T-helper 2 cell (primary cell): ENCODE measurements at regions not wholly inside any gene's neighbourhood (a gene's known extent, or its start where the extent isn't known, plus 50 kb on each side); places are given as distances from the start of the nearest gene placed in this dataset.

Experiments used
- DNase-seq, 5 experiments: peaks; one replicate each; pipeline versions ENCODE4 v3.0.0 to v3.0.0-alpha.2; 2012 to 2022

- DNase-seq, result no peak
Observed at GRCh38 chr16:64638766-64639165, 483.1 kb downstream of the CDH11 start.

DNA sequence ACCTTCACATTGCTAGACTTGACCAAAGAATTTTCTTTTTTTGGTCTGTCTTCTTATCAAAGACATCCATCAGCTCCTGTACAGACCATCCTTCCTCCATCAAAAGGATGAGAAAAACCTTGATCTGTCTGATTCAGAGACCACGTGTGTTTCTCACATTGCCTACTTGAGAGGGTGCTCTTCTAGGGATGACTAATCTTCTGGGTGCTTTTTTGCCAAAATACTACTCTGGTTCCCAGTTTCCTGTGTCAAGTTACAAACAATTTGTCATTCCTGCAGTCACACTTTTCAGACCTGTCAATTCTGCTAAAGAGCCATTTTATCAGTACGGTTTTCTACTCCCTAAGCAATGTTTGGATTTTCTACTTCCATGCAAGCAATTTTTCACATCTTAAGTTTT, 492.2 kb downstream of the CDH11 start:
- DNase-seq, result no peak

- DNase-seq, result no peak
Observed at GRCh38 chr16:64627781-64628180, 494.1 kb downstream of the CDH11 start.

- no peak for DNase-seq
Observed at GRCh38 chr16:64627288-64627687, 494.6 kb downstream of the CDH11 start.

GRCh38 chr16:64626776-64627175, 495.1 kb downstream of the CDH11 start:
- DNase-seq, result no peak

DNA sequence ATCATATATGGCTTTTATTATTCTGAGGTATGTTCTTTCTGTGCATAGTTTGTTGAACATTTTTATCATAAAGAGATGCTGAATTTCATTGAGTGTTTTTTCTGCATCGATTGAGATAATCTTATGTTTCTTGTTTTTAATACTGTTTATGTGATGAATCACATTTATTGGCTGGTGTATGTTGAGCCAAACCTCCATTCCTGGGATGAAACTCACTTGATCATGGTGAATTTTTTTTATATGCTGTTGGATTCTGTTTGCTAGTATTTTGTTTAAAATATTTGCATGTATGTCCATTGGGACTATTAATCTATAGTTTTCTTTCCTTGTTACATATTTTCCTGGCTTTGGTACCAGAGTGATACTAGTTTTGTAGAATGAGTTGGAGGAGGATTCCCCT, 500.2 kb downstream of the CDH11 start:
- DNase-seq, result no peak

GRCh38 chr16:64617836-64618476, 503.9 kb downstream of the CDH11 start:
- no peak for DNase-seq

- DNase-seq, result no peak
Observed at GRCh38 chr16:64615630-64616280, 506.1 kb downstream of the CDH11 start.

DNA sequence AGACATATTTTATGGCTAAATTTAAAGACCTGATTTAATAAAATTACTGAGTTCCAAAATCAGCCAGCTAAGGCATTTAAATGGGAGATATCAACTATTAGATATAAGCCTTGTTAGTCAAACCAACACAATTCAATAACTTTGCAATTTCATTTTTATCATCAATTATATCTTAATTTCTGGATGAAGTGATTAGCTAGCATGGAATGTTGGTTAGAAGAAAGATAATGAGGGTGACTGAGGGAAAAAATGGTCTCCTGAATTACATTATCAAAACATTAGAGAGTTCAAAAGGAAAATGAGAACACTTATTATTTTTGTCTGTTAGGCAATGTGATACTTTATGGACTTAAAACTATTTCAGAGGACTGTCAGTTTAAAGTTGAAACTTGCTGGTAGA, 525.7 kb downstream of the CDH11 start:
- no peak for DNase-seq

- DNase-seq, result no peak
Observed at GRCh38 chr16:64590513-64590912, 531.4 kb downstream of the CDH11 start.

DNA sequence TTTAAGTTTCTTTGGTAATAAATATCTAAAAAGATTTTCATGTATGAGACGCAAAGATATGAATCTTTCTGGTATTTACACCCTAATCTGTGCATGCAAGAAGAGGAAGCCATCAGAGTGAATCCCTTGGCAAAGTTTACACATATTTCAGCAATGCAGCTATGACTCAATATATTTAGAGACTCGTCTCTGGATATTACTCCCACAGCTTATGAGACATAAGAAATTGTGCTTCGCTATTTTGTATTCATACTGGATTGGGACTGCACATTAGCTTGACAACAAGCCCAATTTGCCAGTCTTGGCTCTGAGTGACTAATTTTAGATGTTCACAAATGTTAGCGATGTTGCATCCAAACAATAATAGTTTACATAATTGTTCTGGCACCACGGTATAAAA, 532.0 kb downstream of the CDH11 start:
- DNase-seq, result no peak

- DNase-seq, result no peak
Observed at GRCh38 chr16:64586781-64587180, 535.1 kb downstream of the CDH11 start.

DNA sequence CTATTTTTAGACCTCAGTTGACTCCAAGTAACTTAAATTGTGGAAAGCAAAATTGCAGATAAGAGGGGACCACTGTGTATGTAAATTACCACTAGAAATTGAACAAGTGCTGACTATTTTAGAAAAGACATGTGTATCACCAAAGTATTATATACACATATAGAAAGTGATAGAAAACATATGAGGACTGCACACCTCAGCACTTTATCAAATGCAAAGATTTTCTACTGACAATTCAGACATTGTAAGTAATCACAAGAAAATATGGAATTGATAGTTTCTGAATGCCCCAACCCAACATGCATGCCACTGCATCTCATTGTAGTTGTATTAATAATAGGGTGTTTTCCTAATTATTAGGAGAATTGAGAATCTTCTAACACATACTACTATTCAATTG, 536.5 kb downstream of the CDH11 start:
- no peak for DNase-seq

DNA sequence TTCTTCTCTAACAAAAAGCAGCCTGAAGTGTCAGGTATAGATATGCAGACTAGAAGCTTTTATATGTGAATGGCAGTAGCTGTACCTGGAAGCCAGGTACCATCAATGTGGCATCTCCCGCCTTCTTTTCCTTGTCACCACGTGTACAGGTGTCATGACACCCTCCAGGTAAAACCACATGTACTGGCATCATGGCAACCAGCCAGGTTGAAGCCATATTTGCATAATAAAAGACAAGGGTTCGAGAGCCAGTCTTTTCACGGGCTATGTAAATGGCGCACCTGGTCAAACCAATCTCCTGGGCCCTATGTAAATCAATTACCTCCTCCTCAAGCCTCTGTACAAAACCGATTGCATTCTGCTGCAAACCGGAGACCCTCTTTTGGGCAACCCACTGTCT, 541.3 kb downstream of the CDH11 start:
- DNase-seq, result no peak

GRCh38 chr16:64579712-64580111, 542.2 kb downstream of the CDH11 start:
- no peak for DNase-seq

DNA sequence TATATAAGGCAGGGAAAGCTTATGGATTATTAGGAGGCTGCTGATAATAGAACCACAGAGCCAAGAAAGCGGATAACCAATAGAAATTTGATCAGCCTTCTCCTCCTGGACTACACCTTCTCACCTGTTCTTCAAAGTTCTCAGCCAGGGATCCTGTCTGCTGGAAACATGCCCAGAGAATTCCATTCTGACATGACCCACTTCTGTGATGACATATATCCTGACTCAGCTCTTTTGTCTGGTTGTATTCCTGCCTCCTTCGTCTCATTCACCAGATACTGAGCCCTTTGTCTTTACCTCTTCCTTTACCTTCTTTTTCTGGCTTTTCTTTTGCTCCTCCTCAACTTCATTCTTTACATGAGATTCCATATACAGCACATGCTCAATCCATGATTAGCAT, 576.1 kb downstream of the CDH11 start:
- no peak for DNase-seq

DNA sequence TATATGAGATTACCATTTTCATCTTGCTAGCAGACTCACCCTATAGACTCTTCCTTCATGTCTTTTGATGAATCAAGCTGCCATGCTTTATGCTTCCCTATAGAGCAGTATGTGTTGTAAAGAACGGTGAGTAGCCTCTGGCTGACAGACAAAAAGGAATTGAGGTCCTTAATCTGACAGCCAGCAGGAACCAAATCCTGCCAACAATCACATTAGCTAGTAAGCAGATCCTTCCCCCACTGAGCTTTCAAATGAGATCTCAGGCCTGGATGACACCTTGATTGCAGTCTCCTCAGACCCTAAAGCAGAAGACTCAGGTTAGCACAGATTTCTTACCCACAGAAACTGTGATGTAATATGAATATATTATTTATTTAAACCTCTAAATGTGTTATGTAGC, 577.0 kb downstream of the CDH11 start:
- DNase-seq, result no peak

GRCh38 chr16:64543441-64543840, 578.4 kb downstream of the CDH11 start:
- DNase-seq, result no peak

- DNase-seq, result no peak
Observed at GRCh38 chr16:64543031-64543430, 578.8 kb downstream of the CDH11 start.

DNA sequence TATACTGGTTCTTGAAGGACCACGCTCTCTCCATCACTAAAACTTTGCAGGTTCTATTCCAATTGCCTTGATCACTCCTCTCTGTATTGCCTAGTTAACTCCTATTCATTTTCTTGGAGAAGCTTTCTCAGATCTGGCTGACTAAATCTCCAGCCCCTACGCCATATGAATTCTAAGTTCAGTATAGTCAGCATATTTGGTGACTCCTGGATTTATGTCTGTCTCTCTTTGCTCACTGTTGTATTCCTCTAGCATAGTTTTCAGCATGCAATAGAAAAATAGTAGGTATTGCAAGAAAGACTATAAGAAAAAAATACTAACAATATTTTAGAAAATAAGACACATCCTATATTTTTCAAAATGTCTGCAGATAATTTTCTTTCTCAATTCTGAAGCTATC, 579.7 kb downstream of the CDH11 start:
- no peak for DNase-seq

DNA sequence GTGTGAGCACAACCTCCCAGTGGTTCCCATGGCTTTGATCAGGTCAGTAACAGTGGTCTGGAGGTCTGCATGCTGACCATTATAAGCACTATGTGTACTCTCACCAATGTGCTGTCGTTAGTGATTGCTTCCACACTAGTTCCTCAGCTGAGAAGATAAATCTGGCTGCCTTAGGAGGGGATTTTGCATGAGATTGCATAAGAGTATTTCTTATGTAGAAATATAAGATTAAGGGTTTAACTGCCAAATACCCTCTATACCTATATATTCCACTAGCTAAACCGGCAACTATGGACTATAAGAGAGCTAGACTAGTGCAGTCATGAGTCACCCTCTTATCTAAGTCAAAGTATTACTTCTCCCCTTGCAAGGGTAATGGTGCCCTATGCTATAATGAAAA, 580.2 kb downstream of the CDH11 start:
- DNase-seq, result no peak

- no peak for DNase-seq
Observed at GRCh38 chr16:64540434-64540833, 581.4 kb downstream of the CDH11 start.

DNA sequence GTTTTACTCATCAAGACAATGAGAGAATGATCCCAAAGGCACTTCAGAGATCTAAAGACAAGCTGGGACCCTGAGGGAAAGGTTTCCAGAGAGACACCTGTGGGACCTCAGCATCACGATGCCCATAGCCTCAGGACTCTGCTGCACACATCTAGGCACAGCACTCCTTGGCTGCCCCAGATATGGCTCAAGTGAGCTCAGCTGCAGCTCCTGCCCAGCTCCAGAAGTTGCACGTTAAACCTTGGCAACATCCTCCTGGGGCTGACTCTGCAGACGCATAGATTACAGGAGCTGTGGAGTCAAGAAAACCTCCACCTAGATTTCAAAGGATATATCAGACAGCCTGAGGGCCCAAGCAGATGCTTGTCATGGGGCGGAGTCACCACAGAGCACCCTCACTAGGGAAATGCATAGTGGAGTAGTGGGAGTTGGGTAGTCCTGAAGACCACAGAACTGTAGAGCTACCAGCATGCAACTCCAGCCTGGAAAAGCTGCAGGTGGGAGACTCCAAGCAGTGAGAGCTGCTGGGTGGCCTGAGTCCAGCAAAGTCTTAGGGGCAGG, 582.0 kb downstream of the CDH11 start:
- no peak for DNase-seq

DNA sequence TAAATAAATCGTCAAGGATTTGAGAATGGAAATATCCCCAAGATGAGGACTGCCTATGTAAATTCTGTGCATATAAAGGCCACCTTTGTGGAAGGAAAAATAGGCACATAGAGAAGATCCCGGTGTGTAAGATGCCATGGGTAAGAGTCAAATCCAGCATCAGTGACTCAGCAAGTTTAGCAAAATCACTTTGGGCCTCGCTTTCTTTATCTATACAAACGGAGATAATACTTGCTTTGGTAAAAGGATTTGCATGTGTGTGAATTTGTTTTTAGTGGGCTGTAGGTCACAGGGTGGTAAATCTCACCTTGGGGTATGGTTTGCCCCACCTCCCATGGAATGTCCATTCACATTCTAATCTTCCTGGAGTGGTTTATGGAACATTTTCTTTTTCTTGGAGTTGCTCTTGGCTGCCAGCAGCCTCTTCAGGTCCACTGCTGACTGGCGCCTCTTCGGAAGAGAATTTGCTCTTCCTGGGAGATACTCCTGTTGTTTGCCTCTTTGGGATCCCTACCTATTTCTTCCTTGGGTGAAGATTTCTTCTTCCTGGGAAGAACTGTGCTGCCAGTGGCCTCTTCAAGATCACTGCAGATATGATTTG, 587.6 kb downstream of the CDH11 start:
- no peak for DNase-seq
